Neural cell (in vitro differentiated cells): ENCODE measurements at regions not wholly inside any gene's neighbourhood (a gene's known extent, or its start where the extent isn't known, plus 50 kb on each side); places are given as distances from the start of the nearest gene placed in this dataset.
"Not testable (repeated sequence)": the region's sequence is repeated elsewhere in the genome, so short reads cannot be mapped to it uniquely, and the experiment has no call there.

Experiments
- H2AFZ ChIP-seq: fragments of 200-600, 300-800 bp; sonication (generic), shearing (Covaris generic); 2 replicates; pipeline ENCODE4 v1.6.0; 2014; ENCODE audit warnings: low read depth, mild to moderate bottlenecking, antibody characterized with exemption, low read length, moderate library complexity
- H3F3A ChIP-seq: fragments of 200-600 bp; shearing (Covaris generic); 2 replicates; pipeline ENCODE4 v1.6.1; 2016; ENCODE audit warnings: mild to moderate bottlenecking, moderate library complexity, mixed read lengths, antibody characterized with exemption, low read length; ENCODE audit not compliant: insufficient read depth, poor library complexity, severe bottlenecking
- H3K27ac ChIP-seq: fragments of 200-600, 300-800 bp; sonication (generic), shearing (Covaris generic); 2 replicates; pipeline ENCODE4 v1.5.1; 2014; ENCODE audit warnings: mild to moderate bottlenecking, low read length, moderate library complexity
- H3K27me3 ChIP-seq: fragments of 300-800, 200-600 bp; sonication (generic), shearing (Covaris generic); 2 replicates; pipeline ENCODE4 v1.6.0; 2014; ENCODE audit warnings: mild to moderate bottlenecking, low read depth, low read length, moderate library complexity; ENCODE audit not compliant: insufficient read depth
- H3K36me3 ChIP-seq: fragments of 300-800, 200-600 bp; sonication (generic), shearing (Covaris generic); 2 replicates; pipeline ENCODE4 v1.5.1; 2014; ENCODE audit warnings: mild to moderate bottlenecking, antibody characterized with exemption, low read length, moderate library complexity; ENCODE audit not compliant: insufficient read depth
- H3K4me2 ChIP-seq: fragments of 300-800, 200-600 bp; sonication (generic), shearing (Covaris generic); 2 replicates; pipeline ENCODE4 v1.6.0; 2014; ENCODE audit warnings: mild to moderate bottlenecking, low read length
- H3K4me3 ChIP-seq: fragments of 300-800, 200-600 bp; sonication (generic), shearing (Covaris generic); 2 replicates; pipeline ENCODE4 v1.5.1; 2014; ENCODE audit warnings: mild to moderate bottlenecking, low read length, moderate library complexity
- H3K79me2 ChIP-seq: fragments of 200-600 bp; shearing (Covaris generic); replicated peaks from 2 replicates; pipeline ENCODE4 v1.6.0; 2014; ENCODE audit warnings: mild to moderate bottlenecking, low read length, moderate library complexity; ENCODE audit not compliant: insufficient read depth
- H3K9ac ChIP-seq: fragments of 300-800, 200-600 bp; sonication (generic), shearing (Covaris generic); 2 replicates; pipeline ENCODE4 v1.6.1; 2016; ENCODE audit warnings: mild to moderate bottlenecking, low read length, mixed read lengths
- H3K9me2 ChIP-seq: fragments of 200-600 bp; shearing (Covaris generic); 2 replicates; pipeline ENCODE4 v1.6.1; 2016; ENCODE audit warnings: mild to moderate bottlenecking, low read length, mixed read lengths; ENCODE audit not compliant: insufficient read depth
- H3K9me3 ChIP-seq: fragments of 200-600, 300-800 bp; sonication (generic), shearing (Covaris generic); 2 replicates; pipeline ENCODE4 v1.6.1; 2016; ENCODE audit warnings: mild to moderate bottlenecking, mixed run types, low read length, moderate library complexity, mixed read lengths
- H4K20me1 ChIP-seq: fragments of 200-600 bp; shearing (Covaris generic); 2 replicates; pipeline ENCODE4 v1.6.1; 2016; ENCODE audit warnings: mild to moderate bottlenecking, mixed run types; ENCODE audit not compliant: insufficient read depth
- CTCF ChIP-seq: fragments of 450-650 bp; IDR thresholded peaks from 2 replicates; pipeline ENCODE4 v1.5.1; 2014; ENCODE audit warnings: antibody characterized with exemption, mild to moderate bottlenecking, moderate library complexity; ENCODE audit not compliant: poor library complexity, severe bottlenecking
- EP300 ChIP-seq: fragments of 450-650 bp; conservative IDR thresholded peaks from 2 replicates; pipeline ENCODE4 v1.6.1; 2014; ENCODE audit warnings: antibody characterized with exemption, mild to moderate bottlenecking, moderate library complexity; ENCODE audit not compliant: poor library complexity, severe bottlenecking
- EZH2 ChIP-seq: fragments of 200-600, 300-800 bp; shearing (Covaris generic), sonication (generic); IDR thresholded peaks from 2 replicates; pipeline ENCODE4 v1.6.1; 2014; ENCODE audit warnings: antibody characterized with exemption, low read length, borderline replicate concordance, mild to moderate bottlenecking; ENCODE audit not compliant: insufficient read depth, poor library complexity, severe bottlenecking
- MXI1 ChIP-seq: fragments of 450-650 bp; conservative IDR thresholded peaks from 2 replicates; pipeline ENCODE4 v1.6.1; 2014; ENCODE audit warnings: antibody characterized with exemption, mild to moderate bottlenecking; ENCODE audit not compliant: poor library complexity, severe bottlenecking
- POLR2AphosphoS5 ChIP-seq: IDR thresholded peaks from 2 replicates; pipeline ENCODE4 v1.6.1; 2012
- RAD21 ChIP-seq: fragments of 450-650 bp; conservative IDR thresholded peaks from 2 replicates; pipeline ENCODE4 v1.6.1; 2014; ENCODE audit warnings: antibody characterized with exemption, mild to moderate bottlenecking, moderate library complexity
- REST ChIP-seq: IDR thresholded peaks from 2 replicates; pipeline ENCODE4 v1.6.1; 2012; ENCODE audit warnings: borderline replicate concordance
- SMC3 ChIP-seq: fragments of 450-650 bp; conservative IDR thresholded peaks from 2 replicates; pipeline ENCODE4 v1.6.1; 2014; ENCODE audit warnings: antibody characterized with exemption, mild to moderate bottlenecking, moderate library complexity; ENCODE audit not compliant: poor library complexity
- TAF1 ChIP-seq: IDR thresholded peaks from 2 replicates; pipeline ENCODE4 v1.6.1; 2012; ENCODE audit warnings: low read depth

GRCh38 chr2:216985658-216986141 lies 125.8 kb upstream of the TNP1 start:
- Histone ChIP-seq H4K20me1 (no peaks in the 10 kb centered on the region), H3K27ac (no peak overlapping the region), H3F3A (no peaks in the 10 kb centered on the region), H3K4me2 (no peak overlapping the region), H3K36me3 (no peaks in the 10 kb centered on the region), H3K9me2 (no peaks in the 10 kb centered on the region), H3K9ac (no peak overlapping the region), H3K4me3 (no peak overlapping the region), H2AFZ (no peak overlapping the region), H3K9me3 (no peaks in the 10 kb centered on the region), H3K27me3 (no peaks in the 10 kb centered on the region), H3K79me2 (no peaks in the 10 kb centered on the region)
- TF ChIP-seq CTCF (no peak), EP300 (no peak), REST (no peak), RAD21 (no peak)

DNA sequence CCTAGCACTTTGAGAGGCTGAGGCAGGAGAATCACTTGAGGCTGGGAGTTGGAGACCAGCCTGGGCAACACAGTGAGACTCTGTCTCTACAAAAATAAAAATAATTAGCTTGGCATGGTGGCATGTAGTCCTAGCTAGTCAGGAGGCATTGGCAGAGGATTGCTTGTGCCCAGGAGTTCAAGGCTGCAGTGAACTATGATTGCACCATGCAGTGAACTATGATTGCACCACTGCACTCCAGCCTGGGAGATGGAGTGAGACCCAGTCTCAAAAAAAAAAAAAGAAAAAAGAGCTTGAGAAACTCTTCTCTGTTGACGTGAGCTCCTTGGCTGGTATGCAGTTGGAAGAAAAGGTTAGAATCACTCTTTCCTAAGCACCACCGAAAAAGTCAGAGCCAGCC lies 125.1 kb upstream of the TNP1 start:
- Histone ChIP-seq H4K20me1 (no peaks in the 10 kb centered on the region), H3K27me3 (no peaks in the 10 kb centered on the region), H3K9me2 (no peaks in the 10 kb centered on the region), H3F3A (no peaks in the 10 kb centered on the region), H3K4me2 (no peak overlapping the region), H3K9ac (no peak overlapping the region), H3K79me2 (no peaks in the 10 kb centered on the region), H2AFZ (no peak overlapping the region), H3K9me3 (no peaks in the 10 kb centered on the region), H3K4me3 (no peak overlapping the region), H3K27ac (no peak overlapping the region), H3K36me3 (no peaks in the 10 kb centered on the region)
- TF ChIP-seq MXI1 (no peak), POLR2AphosphoS5 (no peak), CTCF (no peak), TAF1 (no peak), RAD21 (no peak), EZH2 (no peak), EP300 (no peak), REST (no peak), SMC3 (no peak)

DNA sequence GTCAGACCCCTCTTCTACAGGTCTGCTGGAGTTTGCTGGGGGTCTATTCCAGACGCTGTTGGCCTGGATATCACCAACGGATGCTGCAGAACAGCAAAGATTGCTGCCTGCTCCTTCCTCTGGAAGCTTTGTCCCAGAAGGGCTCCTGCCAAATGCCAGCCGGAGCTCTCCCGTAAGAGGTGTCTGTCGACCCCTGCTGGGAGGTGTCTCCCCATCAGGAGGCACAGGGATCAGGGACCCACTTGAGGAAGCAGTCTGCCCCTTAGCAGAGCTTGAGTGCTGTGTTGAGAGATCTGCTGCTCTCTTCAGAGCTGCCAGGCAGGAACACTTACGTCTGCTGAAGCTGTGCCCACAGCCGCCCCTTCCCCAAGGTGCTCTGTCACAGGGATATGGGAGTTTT lies 122.1 kb upstream of the TNP1 start:
- H3K27me3 ChIP-seq, H3K4me2 ChIP-seq, H4K20me1 ChIP-seq, H3K36me3 ChIP-seq, H3K27ac ChIP-seq, H3K9ac ChIP-seq, H3K9me2 ChIP-seq, H3K79me2 ChIP-seq, H3K9me3 ChIP-seq, H2AFZ ChIP-seq, H3F3A ChIP-seq, H3K4me3 ChIP-seq: not testable (repeated sequence)
